Sciatic nerve (tissue), 2 donors: ENCODE measurements at regions not wholly inside any gene's neighbourhood (a gene's known extent, or its start where the extent isn't known, plus 50 kb on each side); places are given as distances from the start of the nearest gene placed in this dataset.

ENCODE experiments used
- ATAC-seq: fragments of 200-7000 bp; cut with Tn5 transposase; one replicate; pipeline ENCODE4 v1.9.1; 2020; ENCODE audit warnings: mild to moderate bottlenecking, moderate library complexity
- DNase-seq: peaks from one replicate; pipeline ENCODE4 v3.0.0-alpha.2; 2020; ENCODE audit warnings: low spot score
- intact Hi-C: fragments of 100-400 bp; cut with DNase I; formaldehyde crosslinking; loops from one replicate; pipeline ENCODE4 v1.14.2; 2022
- donor health status: DM: no; HTN: no; CAD: no.
- donor health status: DM: no; HTN: no; CAD: no.

GRCh38 chr4:112966701-112967488 is 82.6 kb upstream of the ANK2 start:
- intact Hi-C loops: no loop called here
- no peak for ATAC-seq
- no peak for DNase-seq

DNA sequence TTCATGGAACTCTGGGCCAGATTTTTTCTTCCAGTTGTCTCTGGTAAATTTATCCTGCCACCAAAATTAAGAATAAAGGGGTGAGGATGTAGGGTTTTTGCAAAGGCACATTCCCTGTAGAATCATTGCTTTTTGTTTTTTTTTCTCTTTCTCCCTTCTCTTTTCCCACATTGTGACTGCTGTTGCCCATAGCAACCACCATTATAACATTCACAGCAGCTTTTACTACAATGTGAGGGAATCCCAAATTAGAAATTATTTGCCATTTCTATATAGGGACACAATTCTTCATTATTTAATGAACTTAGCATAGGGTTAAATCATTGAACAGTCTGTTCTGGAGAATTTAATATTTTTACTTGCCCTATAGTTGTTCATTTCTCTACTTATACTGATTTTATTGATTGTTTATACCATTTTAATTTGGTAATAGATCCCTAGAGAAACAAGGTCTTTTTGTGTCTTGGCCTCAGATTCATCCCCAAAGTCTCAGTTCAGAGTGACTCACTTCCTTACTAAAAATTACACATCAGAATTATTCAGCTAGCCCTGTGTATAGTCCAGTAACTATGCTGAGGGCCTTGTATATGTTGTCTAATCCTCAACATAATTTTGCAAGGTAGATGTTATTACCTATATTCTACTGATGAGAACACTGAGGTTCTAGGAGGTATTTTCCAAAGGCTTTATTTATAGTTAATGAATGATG is 80.8 kb upstream of the ANK2 start:
- ATAC-seq (no peak), DNase-seq (no peak)
- intact Hi-C loops: no loop called here

- no peak for DNase-seq
- no peak for ATAC-seq
- intact Hi-C loops: no loop called here
These were observed 78.5 kb upstream of the ANK2 start for GRCh38 chr4:112970903-112971302.

GRCh38 chr4:112973750-112974251 is 75.7 kb upstream of the ANK2 start:
- intact Hi-C loops: no loop called here
- ATAC-seq (no peak), DNase-seq (no peak)

DNA sequence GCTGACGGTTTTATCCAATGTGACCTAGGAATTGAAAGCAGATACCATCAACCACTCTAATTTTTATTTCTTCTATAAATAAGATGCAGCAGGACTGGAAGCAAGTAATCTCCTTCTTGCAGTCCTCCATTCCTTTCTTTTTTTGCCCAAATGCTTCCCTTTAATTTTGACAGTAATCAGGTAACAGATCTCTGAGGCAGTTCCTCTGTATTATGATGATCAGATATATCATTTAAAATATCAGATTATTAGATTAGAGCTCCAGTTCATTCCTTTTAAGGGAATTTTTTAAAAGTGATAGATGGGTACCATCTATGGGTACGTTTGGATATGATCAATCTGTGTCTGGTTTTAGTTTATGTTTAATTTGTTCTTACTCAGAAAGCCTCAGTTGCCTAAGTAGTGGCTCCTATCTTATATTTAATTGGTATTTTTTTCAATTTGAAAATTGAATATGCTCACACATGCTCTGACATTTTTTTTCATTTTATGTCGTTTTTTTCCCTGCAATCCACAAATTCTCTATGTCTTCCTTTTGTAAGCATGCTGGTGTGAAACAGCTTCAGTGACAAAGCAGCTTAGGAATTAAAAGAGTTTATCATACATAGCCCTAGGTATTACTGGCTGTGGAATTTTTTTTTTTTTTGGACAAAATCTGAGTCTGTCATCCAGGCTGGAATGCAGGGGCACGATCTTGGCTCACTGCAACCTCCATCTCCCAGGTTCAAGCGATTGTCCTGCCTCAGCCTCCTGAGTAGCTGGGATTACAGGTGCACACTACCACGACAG is 73.7 kb upstream of the ANK2 start:
- intact Hi-C loops: no loop called here
- ATAC-seq: no peak
- no peak for DNase-seq

DNA sequence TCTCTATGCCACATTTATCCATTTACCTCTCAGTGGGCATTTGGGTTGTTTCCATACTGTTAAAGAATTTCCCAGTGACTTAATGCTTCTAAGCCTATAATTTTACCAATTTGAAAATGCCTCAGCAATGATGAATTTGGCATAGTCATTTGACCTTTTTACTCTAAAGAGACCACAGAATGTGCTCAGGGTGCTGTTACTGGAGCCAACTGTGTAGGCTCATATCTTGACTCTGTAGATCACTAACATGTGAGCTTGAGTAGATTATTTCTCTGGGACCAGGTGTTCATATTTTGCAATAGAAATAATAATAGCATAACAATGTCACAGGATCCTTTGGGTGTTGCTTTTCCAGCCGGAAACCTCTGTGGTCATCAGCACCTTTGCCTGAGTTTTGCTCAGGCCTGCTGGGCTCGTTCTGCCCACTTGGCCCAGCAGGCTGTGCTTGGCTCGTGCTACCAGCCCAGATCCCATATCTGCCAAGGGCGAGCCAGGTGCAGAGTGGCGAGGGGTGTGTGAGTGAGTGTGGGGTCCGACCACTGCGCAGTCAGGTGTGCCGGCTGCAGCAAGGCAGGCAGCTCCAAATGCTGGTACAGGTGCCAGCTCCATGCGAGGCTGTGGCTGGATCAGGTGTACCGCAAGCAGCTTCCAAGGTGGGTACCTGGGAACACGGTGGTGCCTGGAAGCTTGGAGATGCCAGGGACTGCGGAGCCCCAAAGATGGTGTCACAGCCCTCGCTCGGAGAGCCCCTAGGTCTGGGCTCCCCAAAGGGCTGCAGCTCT is 70.6 kb upstream of the ANK2 start:
- DNase-seq: no peak
- intact Hi-C loops: no loop called here
- no peak for ATAC-seq

- no peak for ATAC-seq
- intact Hi-C loops: no loop called here
- DNase-seq: no peak
These were observed 69.5 kb upstream of the ANK2 start for GRCh38 chr4:112979881-112980421.

DNA sequence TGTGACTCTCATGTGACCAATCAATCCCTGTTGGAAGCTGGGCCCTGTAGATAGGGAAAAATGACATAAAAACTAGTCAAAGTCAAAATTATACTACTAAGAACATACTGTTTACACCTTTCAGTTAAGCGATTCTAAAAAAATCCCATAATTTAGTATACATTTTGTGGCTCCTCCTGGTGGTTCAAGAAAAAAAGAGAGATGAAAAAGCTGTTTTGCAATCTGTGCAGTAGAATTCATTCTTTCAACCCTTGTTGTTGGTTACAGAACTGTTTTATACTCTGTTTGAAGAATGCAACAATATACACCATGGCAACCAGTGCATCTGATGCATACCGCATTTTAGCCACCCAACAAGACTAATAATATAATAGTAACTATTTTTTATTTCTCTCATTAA is 66.8 kb upstream of the ANK2 start:
- no peak for DNase-seq
- intact Hi-C loops: no loop called here
- ATAC-seq: no peak

- DNase-seq (no peak), ATAC-seq (no peak)
- intact Hi-C loops: no loop called here
These were observed 54.6 kb upstream of the ANK2 start for GRCh38 chr4:112994732-112995464.
